Spleen (tissue), 7 donors: ENCODE measurements at regions not wholly inside any gene's neighbourhood (a gene's known extent, or its start where the extent isn't known, plus 50 kb on each side); places are given as distances from the start of the nearest gene placed in this dataset.

Source experiments
- CTCF ChIP-seq, 11 experiments: fragments of 200-600 bp in 7 of 11; fragments of 450-650 bp in 4 of 11; sonication (generic) in 4 of 11; IDR thresholded peaks in 8 of 11; conservative IDR thresholded peaks in 3 of 11; 1 replicate in 7 of 11; 2 replicates in 4 of 11; pipeline versions ENCODE4 v1.4.0 to v1.8.0; 2016 to 2021; ENCODE audit warnings: antibody characterized with exemption in 11 of 11, inconsistent platforms in 4 of 11, mild to moderate bottlenecking in 1 of 11
- POLR2AphosphoS5 ChIP-seq, 3 donors: sonication (generic); formaldehyde crosslinking; IDR thresholded peaks; one replicate each; pipeline ENCODE4 v1.5.1; 2017; ENCODE audit warnings: antibody characterized with exemption in 3 of 3
- donor health status: DM: no; HTN: no; CAD: no; lungs with moderate emphysema.
- donor health status: DM: no; HTN: no; CAD: no.
- donor health status: DM: no; HTN: no; CAD: no.

DNA sequence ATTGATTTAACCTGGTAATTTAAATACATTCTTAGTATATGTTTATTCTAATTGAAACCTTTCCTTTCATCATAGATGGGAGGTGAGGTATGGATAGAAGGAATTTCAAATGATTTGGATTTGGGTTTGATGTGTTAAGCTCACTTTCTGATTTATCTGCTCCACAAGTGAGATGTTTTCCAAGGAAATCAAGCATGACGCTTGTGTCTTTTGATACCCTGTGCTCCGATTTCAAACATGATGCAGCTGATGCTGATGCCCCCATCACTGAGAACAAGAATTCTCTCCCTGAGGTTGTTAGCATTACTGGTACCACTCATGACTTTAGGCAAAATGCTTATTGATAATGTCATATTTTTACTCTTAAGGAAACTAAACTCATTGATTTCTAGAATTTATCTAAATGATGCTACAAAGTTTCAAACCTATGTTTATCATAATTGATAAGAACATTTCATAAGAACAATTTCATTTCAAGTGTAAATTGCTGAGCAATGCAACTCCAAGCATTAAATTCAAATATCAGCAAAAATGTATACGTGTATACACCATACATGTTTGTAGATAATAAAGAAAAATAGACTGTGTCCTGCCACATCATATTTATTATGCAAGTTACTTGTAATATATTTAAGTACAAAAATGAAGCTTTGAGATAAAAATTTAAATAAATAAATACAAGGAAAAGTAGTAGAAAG is 75.5 kb upstream of the LRIG3 start:
- TF ChIP-seq POLR2AphosphoS5 (IDR thresholded peaks at IDR 0.05) = no peak
- TF ChIP-seq CTCF (IDR thresholded peaks at IDR 0.05 in 8 of 11, conservative IDR thresholded peaks at IDR 0.05 in 3 of 11) = no peak
